ENCODE measurements at regions not wholly inside any gene's neighbourhood (a gene's known extent, or its start where the extent isn't known, plus 50 kb on each side); places are given as distances from the start of the nearest gene placed in this dataset.

DNA sequence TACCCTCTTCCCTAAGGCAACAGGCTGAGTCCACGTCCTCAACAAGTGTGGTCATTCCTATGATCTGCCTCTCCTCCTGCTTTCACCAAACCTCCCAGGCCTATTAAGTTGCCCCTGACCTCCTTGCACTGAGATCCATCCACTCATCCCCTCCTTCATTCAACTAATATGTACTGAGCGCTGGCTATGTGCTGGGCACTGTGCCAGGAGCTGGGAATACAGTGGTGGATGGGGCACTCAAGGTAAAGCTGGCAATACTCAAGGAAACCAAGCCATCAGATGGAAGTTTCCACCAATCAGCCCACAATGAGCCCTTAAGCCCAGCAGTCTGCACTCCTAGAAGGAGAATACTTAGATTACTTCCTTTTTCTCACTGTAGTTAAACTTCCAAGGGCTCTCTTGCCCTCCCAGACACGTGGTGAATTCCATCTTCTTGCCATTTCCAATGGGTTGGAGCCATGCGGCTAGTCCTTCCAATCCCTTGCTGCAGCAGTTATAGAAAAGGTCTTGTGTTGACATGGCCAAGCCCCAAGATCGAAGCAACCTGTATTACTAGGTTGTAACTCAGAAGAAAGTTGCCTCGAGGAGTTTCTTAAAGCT is 279.9 kb upstream of the RUNX1 start:
- DNase-seq, result no peak

DNA sequence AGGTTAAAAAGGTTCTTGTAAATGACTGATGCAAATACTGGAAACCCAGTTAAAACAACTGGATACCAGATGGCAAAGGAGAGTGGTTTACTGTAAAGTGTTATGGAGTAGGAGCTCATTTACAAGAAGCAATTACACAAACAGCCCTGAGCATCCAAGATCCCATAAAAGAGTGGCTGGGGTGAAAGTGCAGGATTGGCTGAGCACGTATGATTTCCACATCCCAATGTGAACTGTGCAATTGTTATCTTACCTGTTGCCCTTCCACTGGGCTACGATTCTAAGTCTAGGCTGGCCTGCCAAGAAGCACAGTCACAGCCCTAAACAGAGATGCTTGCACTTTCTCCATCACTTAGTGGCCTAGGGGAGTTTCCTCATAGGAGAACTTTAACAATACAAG is 277.6 kb upstream of the RUNX1 start:
- DNase-seq, result no peak

DNA sequence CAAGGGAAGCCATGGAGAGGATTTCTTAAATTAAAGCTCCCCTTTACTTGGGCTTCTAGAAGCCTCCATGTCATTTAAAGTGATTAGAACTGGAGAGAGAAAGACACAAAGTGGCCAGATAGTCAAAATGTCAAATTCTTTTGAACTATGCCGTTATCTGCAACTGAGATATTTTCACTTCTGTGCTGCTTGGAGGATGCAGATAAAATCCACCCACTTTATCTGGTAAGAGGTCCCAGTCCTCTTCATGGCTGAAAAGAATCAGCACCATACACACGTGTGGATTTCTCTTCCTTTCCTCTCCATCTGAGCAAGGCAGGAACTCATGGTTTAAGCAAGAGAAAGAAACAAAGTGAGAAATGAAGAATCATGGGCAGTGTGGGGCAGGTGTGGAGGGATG is 276.9 kb upstream of the RUNX1 start:
- no peak for DNase-seq

- peak; percentile 97 for DNase-seq
Observed at GRCh38 chr21:35324372-35325220, 275.5 kb upstream of the RUNX1 start.

DNA sequence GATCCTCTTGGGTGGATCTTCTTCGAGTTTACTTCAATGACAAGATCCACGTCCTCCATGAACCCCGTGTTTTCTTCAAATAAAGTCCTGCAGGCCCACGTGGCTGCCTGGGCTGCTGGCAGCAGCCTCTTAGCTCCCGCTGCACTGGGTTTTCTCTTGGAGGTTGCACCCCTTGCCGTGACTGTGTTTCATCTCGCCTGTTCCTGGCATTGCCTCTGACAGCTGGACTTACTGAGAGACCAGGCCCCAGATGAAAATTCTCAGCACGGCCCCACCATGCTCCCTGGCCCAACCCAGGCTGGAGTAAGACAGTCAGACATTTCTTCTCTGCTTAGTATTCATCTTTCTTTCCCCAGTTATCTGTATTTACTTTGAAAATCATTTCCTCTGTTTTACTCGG is 274.8 kb upstream of the RUNX1 start:
- DNase-seq, result no peak

GRCh38 chr21:35321322-35322200 is 272.5 kb upstream of the RUNX1 start:
- no peak for DNase-seq

DNA sequence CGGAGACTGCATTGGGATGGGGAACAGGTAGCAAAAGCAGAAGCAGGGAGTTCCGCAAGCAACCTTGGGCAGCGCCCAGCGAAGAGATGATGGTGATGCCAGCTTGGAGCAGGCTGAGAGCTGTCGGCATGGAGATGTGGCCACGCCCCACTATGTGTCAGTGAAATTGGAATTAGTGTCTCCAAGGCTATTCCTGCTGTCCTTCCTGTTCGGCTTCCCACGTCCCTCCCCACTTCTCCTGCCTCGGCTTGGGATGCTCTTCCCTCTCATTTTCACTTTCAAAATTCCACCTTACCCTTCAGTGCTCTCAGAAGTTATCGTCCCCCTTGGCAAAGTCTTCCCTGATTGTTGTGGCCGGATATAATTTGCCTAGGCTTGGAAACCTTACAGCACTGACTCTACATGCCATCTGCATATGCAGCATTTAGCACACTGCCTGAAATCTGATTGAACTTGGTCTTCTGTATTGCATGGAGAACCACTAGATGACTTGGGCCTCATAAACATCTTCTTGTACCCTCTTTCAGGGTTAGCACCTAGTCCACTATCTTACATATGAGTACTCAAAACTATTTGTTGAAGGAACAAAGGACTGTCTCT is 270.7 kb upstream of the RUNX1 start:
- no peak for DNase-seq

- DNase-seq, result peak; percentile 64
Observed at GRCh38 chr21:35316933-35317332, 267.8 kb upstream of the RUNX1 start.

GRCh38 chr21:35316456-35316855 is 267.4 kb upstream of the RUNX1 start:
- DNase-seq, result no peak

DNA sequence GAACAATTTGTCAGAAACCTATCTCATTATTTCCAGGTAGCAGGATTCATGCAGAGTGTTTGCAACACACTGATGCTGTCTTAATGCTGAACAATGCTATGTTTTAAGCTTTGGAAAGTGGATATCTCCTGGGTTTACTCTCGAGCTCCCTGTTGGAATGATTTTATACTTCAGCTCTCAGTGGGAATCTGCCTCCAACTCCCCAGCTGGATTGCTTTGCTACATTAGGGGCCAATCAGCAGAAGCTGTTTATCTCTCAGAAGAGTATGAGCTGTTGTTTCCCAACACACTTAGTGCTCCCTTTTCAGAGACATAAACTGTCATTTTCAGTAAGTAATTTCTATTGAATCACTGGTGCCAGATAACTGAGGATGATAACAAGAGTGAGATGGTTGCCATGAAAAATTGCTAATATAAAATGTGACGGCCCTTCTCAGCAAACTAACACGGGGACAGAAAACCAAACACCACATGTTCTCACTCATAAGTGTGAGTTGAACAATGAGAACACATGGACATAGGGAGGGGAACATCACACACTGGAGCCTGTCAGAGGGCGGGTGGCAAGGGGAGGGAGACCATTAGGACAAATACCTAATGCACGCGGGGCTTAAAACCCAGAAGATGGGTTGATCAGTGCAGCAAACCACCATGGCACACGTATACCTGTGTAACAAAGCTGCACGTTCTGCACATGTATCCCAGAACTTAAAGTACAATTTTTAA is 265.9 kb upstream of the RUNX1 start:
- no peak for DNase-seq

GRCh38 chr21:35311985-35312384 is 262.9 kb upstream of the RUNX1 start:
- DNase-seq, result no peak

GRCh38 chr21:35309316-35309715 is 260.2 kb upstream of the RUNX1 start:
- DNase-seq, result no peak

- peak; percentile 91 for DNase-seq
Observed at GRCh38 chr21:35303085-35303484, 254.0 kb upstream of the RUNX1 start.

DNA sequence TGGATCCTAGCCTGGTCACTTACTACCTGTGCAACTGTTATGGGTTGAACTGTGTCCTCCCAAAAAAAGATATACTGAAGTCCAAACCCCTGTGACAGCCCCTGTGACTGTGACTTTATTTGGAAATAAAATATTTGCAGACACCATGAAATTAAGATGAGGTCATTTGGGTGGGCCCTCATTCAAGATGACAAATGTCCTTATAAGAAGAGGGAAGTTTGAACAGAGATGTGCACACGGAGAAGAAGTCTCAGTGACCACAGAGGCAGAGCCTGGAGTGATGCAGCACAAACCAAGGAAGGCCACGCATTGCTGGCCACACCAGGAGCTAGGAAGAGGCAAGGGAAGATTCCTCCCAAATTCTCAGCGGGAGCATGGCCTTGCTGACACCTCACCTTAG is 249.7 kb upstream of the RUNX1 start:
- peak; percentile 65 for DNase-seq

DNA sequence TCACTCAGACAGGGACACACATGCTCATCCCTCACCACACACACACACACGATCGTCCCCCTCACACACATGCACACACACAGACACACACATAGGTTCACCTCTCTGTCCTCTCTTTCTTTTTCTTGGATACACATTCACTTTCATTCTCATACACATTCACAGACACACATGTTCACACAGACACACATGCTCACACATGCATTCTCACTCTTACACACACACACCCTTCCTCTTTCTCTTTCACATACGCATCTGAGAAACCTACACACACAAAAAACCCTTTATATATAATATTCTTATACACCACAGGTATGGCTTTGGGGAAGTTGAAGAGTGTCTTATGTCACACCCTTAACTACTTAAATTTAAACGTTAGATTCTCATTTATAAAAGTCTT is 248.6 kb upstream of the RUNX1 start:
- DNase-seq, result no peak

DNA sequence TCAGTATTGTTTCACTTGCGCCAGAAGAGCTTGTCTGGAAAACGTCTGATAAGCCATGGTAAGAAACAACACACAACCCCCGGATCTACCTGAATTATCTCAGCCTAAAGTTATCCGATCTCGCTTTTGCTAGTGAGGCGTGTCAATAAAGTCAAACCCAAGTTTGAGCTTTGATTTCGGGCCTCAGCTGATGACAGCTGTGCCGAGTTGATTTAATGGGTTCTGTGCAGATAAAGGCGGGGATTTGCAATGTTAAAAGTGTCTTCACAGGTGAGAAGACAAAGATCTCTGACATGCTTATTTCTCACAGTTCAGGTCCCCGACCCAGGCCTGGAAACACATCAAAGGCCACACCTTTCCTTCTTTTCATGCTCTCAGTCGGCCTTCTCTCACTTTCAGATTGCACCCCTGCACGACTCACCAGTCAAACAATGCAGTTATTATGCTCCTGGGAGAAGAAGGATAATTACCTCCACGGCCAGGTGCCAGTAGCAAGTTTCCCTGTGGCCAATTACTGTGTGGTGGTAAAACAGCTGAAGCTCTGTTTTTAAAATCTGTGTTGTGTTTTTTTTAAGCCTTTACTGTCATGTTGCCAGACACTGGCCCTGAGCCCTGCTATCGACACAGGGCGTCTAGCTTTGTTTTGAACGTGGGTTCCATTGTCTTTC is 245.3 kb upstream of the RUNX1 start:
- DNase-seq, result no peak

DNA sequence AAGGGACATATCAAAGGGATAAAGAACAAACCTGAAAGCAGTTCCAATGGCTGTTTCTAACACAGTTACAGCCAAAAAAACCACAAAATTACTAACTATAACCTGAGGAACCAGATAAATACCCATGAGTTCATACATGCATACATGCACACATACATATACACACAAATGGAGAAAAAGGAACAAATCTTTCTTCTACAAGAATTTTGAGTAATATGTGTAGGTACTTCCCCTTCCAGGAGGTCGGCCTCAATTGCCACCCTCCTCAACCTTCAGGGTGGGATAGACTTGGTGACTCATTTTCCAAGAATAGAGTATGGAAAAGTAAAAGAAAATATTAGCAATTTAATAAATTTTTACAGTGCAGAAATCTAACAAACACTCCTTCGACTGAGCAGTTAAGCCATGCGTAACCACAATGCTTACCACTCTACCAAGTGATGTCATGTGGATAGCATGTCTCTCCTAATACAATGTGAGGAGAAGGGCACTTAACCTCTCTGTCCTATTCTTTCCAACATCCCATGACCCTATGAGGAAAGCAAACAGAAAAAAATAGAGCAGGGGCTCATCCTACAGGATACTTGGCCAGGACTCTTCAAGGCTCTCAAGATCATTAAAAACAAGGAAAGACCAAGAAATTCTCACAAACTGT is 243.0 kb upstream of the RUNX1 start:
- DNase-seq, result peak; percentile 69

DNA sequence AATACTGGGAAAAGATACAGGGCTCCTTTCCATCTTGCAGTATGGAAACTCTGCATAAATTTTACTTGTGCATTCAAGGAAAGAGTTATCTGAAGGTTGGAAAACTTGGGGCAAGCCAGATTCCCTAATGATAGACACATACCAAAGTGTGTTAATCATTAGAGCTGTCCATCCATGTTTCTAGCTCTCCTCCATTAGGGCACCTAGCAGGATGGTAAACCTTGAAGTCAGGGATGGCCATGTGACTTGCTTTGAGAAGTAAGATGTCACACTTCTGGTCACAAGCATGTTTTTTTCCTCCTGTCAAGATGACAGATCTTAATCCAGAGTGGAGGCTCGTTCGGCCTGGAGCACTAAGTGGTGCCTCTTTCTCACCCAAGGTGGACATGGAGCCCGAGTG is 241.9 kb upstream of the RUNX1 start:
- no peak for DNase-seq

- no peak for DNase-seq
Observed at GRCh38 chr21:35288238-35288637, 239.1 kb upstream of the RUNX1 start.

DNA sequence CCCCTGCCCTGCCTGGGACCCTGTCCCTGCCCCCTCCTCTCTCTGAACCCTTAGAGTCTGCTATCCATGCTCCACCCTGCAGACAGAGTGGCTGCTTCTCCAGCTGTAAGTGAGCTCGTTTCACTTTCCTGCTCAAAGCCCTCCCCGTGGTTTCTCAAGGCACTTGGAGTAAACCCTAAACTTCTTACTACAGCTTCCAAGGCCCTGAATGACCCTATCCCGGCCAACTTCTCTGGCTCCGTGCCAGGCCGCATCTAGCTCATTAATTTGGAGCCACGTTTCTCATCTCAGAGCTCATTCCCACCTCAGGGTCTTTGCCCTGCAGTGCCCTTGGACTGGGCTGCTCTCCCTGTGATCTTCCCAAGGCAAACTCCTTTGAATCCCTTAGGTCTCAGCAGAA is 235.1 kb upstream of the RUNX1 start:
- DNase-seq, result no peak

GRCh38 chr21:35282944-35283343 is 233.8 kb upstream of the RUNX1 start:
- DNase-seq, result no peak
